ENCODE measurements at regions not wholly inside any gene's neighbourhood (a gene's known extent, or its start where the extent isn't known, plus 50 kb on each side); places are given as distances from the start of the nearest gene placed in this dataset.

DNA sequence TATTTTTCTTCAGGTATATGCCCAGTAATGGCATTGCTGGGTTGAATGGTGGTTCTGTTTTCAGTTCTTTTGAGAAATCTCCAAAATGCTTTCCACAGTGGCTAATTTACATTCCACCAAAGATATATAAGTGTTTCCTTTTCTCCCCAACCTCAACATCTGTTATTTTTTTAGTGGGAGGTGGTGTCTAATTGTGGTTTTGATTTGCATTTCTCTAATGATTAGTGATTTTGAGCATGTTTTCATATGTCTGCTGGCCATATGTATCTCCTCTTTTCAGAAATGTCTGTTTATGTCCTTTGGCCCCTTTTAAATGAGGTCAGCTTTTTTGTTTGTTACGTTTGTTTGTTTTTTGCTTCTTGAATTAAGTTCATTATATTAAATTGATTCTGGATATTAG is 760.2 kb downstream of the KCNA4 start:
- TF ChIP-seq TCF7L2 (IDR thresholded peaks at IDR 0.05; ENCODE audit: low read depth, low read length) = no peak
- TF ChIP-seq, protein P1, sequence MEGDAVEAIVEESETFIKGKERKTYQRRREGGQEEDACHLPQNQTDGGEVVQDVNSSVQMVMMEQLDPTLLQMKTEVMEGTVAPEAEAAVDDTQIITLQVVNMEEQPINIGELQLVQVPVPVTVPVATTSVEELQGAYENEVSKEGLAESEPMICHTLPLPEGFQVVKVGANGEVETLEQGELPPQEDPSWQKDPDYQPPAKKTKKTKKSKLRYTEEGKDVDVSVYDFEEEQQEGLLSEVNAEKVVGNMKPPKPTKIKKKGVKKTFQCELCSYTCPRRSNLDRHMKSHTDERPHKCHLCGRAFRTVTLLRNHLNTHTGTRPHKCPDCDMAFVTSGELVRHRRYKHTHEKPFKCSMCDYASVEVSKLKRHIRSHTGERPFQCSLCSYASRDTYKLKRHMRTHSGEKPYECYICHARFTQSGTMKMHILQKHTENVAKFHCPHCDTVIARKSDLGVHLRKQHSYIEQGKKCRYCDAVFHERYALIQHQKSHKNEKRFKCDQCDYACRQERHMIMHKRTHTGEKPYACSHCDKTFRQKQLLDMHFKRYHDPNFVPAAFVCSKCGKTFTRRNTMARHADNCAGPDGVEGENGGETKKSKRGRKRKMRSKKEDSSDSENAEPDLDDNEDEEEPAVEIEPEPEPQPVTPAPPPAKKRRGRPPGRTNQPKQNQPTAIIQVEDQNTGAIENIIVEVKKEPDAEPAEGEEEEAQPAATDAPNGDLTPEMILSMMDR (IDR thresholded peaks at IDR 0.05) = no peak
- TF ChIP-seq POLR2AphosphoS5 (IDR thresholded peaks at IDR 0.05; ENCODE audit: low read depth, low read length) = no peak
- TF ChIP-seq SIN3A (IDR thresholded peaks at IDR 0.05; ENCODE audit: borderline replicate concordance, insufficient read depth, low read depth, low read length) = no peak
- TF ChIP-seq, protein P2, sequence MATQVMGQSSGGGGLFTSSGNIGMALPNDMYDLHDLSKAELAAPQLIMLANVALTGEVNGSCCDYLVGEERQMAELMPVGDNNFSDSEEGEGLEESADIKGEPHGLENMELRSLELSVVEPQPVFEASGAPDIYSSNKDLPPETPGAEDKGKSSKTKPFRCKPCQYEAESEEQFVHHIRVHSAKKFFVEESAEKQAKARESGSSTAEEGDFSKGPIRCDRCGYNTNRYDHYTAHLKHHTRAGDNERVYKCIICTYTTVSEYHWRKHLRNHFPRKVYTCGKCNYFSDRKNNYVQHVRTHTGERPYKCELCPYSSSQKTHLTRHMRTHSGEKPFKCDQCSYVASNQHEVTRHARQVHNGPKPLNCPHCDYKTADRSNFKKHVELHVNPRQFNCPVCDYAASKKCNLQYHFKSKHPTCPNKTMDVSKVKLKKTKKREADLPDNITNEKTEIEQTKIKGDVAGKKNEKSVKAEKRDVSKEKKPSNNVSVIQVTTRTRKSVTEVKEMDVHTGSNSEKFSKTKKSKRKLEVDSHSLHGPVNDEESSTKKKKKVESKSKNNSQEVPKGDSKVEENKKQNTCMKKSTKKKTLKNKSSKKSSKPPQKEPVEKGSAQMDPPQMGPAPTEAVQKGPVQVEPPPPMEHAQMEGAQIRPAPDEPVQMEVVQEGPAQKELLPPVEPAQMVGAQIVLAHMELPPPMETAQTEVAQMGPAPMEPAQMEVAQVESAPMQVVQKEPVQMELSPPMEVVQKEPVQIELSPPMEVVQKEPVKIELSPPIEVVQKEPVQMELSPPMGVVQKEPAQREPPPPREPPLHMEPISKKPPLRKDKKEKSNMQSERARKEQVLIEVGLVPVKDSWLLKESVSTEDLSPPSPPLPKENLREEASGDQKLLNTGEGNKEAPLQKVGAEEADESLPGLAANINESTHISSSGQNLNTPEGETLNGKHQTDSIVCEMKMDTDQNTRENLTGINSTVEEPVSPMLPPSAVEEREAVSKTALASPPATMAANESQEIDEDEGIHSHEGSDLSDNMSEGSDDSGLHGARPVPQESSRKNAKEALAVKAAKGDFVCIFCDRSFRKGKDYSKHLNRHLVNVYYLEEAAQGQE (IDR thresholded peaks at IDR 0.05; ENCODE audit: insufficient read depth in 1 of 2, low read depth in 2 of 2, low read length in 1 of 2) = no peak
- in situ Hi-C loops (cut with HindIII; ENCODE audit: low pct_unique_long_range_greater_than_20kb, low sequenced_read_pairs) (no loop called here), intact Hi-C loops (cut with micrococcal nuclease; ENCODE audit: unreplicated experiment) (no loop called here)
- DNase-seq (ENCODE audit: low read depth, low spot score) (no peak), ATAC-seq (no peak)
- H3K9me3 ChIP-seq (ENCODE audit: control insufficient read depth, insufficient read depth, low read depth, low read length) = no peaks in the 10 kb centered on the region
- no peak overlapping the region for H3K4me3 ChIP-seq (ENCODE audit: low read depth in 2 of 2, low read length in 2 of 2)
- ChIA-PET POLR2A (no interaction called here), CTCF (no interaction called here)
- no peaks in the 10 kb centered on the region for H3K27me3 ChIP-seq (ENCODE audit: control insufficient read depth, insufficient read depth, low read length)
- BruUV-seq (replicated peaks) = no TSS peak
- no peaks in the 10 kb centered on the region for H3K36me3 ChIP-seq (ENCODE audit: control insufficient read depth, insufficient read depth, low read length)
- no peaks in the 10 kb centered on the region for H3K4me1 ChIP-seq (ENCODE audit: control insufficient read depth, insufficient read depth, low read length)
- no peak overlapping the region for H3K27ac ChIP-seq (ENCODE audit: low read length)

DNA sequence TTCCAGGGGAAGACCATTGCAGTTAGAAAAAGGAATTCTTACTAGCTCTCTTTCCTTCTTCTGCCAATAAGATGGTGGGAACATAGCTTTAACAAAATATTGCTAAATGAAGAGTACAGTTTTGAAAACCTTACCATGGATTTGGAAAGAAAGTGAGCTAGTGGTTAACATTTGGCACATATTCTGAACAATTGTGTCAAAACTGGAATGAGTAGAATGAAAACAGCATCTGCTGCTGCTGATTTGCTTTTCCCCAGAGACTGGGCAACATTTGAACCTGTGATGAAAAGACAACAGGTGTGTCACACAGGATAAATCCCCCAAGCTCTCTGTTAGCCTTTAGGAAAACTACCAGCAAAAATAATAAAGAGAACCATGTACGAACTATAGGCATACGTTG is 761.4 kb downstream of the KCNA4 start:
- POLR2A ChIA-PET = no interaction called here
- no TSS peak for BruUV-seq (replicated peaks)
- H3K36me3 ChIP-seq (ENCODE audit: control insufficient read depth, insufficient read depth, low read length) = no peaks in the 10 kb centered on the region
- in situ Hi-C loops (cut with HindIII; ENCODE audit: low pct_unique_long_range_greater_than_20kb, low sequenced_read_pairs) (no loop called here), intact Hi-C loops (cut with micrococcal nuclease; ENCODE audit: unreplicated experiment) (no loop called here)
- DNase-seq (ENCODE audit: low read depth, low spot score) = no peak
- H3K4me1 ChIP-seq (ENCODE audit: control insufficient read depth, insufficient read depth, low read length) = no peaks in the 10 kb centered on the region
- no peaks in the 10 kb centered on the region for H3K9me3 ChIP-seq (ENCODE audit: control insufficient read depth, insufficient read depth, low read depth, low read length)
- H3K27me3 ChIP-seq (ENCODE audit: control insufficient read depth, insufficient read depth, low read length) = no peaks in the 10 kb centered on the region
- TF ChIP-seq, protein P1 (IDR thresholded peaks at IDR 0.05) = no peak
- TF ChIP-seq TCF7L2 (IDR thresholded peaks at IDR 0.05; ENCODE audit: low read depth, low read length) = no peak
- TF ChIP-seq SIN3A (IDR thresholded peaks at IDR 0.05; ENCODE audit: borderline replicate concordance, insufficient read depth, low read depth, low read length) = no peak
- TF ChIP-seq, protein P2 (IDR thresholded peaks at IDR 0.05; ENCODE audit: insufficient read depth in 1 of 2, low read depth in 2 of 2, low read length in 1 of 2) = no peak
- TF ChIP-seq POLR2AphosphoS5 (IDR thresholded peaks at IDR 0.05; ENCODE audit: low read depth, low read length) = no peak
- no peak for ATAC-seq
- CTCF ChIA-PET = no interaction called here
- H3K27ac ChIP-seq (ENCODE audit: low read length) = no peak overlapping the region
- no peak overlapping the region for H3K4me3 ChIP-seq (ENCODE audit: low read depth in 2 of 2, low read length in 2 of 2)
